Stimulated activated CD8-positive, alpha-beta memory T cell treated with anti-CD3 and anti-CD28 coated beads, Interleukin-12 subunit alpha, Interleukin-12 subunit beta, amount 100 ng/mL, for 1 hour (primary cell): ENCODE measurements at regions not wholly inside any gene's neighbourhood (a gene's known extent, or its start where the extent isn't known, plus 50 kb on each side); places are given as distances from the start of the nearest gene placed in this dataset.
"Not testable (repeated sequence)": the region's sequence is repeated elsewhere in the genome, so short reads cannot be mapped to it uniquely, and the experiment has no call there.

Experiments
- DNase-seq: peaks from one replicate; pipeline ENCODE4 v3.0.0-alpha.2; 2020; ENCODE audit warnings: low read depth

DNA sequence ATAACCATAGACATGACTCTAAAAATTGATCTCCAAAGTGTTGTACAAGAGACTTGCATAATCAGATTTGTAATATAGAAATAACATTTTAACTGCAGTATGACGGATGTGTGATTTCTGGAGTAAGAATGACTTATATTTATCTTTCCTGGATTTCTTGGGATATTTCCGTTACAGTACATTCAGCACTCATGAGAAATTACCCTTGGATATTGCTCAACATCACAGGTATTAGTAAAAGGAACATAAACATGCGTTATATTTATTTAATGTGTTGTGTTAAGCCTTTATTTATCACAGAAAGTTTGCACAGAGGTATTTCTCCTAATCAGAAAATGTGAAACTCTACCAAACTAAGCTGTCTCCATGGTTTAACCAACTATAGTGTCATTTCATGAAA is 1823.9 kb upstream of the C9orf72 start:
- no peak for DNase-seq

DNA sequence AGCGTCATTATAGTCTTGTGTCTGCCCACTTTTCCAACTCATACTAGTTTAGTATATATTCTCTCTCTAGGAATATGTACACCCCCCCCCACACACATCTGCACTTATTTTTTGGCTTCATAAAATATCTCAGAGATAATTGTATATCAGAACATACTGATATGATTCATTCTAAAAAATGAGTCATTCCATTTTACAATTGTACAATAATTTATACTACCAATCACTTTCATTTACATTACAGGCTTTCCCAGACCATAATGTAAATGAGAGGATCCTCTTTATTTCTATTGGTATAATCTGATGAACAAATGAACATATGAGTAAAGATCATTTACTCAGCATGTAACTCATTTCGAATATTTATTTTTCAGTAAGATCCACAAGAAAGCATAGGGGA is 1842.9 kb upstream of the C9orf72 start:
- no peak for DNase-seq

DNA sequence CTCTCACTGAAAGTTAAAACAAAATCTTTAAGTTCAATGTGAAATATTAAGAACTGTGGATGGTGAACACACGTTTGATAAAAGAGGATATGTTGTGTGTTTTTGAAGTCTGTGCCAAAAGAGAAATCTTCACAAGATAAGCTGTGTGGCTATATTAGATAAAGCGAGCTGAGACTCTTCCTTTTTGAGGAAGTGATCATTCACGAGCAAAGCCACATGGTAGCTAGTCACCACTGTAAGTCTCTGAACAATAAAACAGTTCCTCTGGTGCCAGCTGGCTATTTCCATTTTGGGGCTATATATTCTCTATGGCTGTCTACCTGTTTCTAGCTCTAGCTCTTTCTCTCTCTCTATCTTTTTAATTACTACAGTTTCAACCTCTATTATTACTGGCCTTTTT is 1849.2 kb upstream of the C9orf72 start:
- DNase-seq, result no peak

DNA sequence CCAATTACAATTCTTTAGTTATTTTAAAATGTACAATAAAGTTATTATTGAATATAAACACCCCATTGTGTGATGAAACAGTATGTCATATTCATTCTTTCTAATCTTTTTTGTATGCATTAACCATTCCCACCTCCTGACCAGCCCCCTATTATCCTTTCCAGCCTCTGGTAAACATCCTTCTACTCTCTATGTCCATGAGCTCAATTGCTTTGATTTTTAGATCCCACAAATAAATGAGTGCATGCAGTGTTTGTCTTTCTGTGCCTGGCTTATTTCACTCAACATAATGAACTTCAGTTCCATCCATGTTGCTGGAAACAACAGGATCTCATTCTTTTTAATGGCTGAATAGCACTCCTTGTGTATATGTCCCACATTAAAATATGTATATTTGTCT is 1858.9 kb upstream of the C9orf72 start:
- DNase-seq, result no peak

DNA sequence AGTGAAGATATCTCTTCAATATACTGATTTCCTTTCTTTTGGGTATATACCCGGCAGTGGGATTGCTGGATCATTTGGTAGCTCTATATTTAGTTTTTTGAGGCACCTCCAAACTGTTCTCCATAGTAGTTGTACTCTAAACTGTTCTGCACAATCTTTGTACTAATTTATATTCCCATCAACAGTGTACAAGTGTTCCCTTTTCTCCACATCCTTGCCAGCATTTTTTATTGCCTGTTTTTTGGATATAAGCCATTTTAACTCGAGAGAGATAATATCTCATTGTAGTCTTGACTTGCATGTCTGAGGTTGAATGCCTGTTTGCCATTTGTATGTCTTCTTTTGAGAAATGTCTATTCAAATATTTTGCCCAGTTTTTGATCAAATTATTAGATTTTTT is 1859.4 kb upstream of the C9orf72 start:
- DNase-seq, result not testable (repeated sequence)

DNA sequence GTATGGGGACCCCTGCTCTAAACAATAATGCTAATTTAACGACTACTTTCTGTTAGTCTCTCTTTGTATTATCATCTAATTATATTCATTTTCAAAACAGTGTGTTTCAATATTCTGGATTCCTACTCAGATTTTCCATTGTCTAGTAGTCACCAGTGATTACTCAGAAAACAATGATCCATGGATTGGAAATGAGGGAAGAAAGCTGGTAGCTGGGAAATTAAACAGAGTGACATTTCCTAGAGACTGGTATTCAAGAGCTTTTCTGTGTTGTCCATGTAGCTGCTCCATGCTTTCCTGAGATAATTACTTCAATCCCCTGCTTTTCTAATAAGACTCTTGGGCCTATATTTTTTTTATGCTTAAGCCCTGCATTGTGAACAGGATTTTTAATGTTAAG is 1862.1 kb upstream of the C9orf72 start:
- no peak for DNase-seq

DNA sequence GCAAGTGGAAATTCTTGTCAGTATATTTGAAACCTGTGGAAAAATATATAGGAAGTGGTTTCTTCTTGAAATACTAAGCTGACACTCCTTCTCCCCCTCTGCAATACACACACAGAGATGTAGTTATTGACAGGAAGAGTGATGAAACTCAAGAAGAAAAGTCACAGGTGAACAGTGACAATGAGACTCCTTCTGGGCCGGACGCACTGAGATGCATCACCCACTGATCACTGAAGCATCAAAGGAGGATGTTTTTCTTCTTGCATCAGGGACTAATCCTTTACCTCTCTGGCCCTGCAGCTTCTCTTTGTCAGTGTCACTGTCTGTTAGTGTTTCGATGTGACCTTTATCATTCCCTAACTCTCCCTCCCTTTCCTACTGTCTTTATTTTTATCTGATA is 1864.2 kb upstream of the C9orf72 start:
- no peak for DNase-seq

DNA sequence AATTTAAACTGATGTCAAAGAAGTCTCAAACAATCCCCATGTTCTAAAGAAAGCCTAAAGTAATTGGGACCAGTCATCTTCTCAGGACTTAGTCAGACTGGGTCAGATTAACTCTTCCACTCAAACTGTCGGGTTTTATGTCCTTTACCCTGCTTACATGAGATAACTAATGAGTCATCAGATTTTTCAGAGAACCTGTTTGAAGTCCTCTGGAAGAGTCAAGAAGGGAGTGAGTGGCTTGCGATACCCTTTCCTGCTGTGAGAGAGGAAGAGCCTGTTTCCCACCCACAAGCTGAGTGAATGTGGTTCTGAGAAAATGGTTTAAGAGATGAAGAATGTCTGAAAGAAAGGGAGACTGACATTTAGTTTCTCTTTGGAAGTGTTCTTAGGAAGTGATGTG is 1866.7 kb upstream of the C9orf72 start:
- no peak for DNase-seq

DNA sequence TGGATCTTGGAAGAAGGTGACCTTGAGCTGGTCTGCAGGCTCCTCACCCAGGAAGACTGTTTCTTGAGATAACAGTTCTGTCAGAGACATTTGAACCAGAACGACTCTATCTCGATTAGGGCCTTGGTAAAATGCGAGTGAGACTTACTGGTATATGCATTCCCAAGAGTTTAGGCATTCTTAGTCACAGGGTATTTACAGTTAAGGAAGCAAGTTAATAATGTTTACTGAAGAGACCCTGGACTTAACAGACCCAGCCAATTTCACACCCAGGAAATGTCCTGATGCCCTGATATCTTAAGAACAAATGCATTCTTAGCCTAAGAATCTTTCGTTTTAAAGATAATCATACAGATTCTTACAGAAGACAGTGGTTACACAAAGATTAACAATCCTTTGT is 1867.2 kb upstream of the C9orf72 start:
- no peak for DNase-seq

DNA sequence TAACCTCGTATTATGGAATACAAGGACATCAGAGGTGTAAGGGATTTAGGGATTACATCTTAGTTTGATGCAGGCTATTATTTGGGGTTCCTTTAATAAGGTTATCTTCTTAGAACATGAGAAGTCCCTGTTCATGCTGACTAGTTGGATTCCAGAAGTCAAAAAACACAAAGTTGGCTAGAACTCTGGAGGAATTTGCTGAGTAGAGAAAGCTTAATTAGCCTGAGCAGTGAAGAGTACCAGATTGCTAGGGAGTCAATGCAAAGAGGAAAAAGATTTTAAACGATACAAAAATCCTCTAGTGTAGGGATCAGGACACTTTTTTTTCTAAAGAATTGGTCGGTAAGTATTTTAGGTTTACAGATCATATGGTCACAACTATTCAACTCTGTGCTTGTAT is 1872.5 kb upstream of the C9orf72 start:
- DNase-seq, result no peak

DNA sequence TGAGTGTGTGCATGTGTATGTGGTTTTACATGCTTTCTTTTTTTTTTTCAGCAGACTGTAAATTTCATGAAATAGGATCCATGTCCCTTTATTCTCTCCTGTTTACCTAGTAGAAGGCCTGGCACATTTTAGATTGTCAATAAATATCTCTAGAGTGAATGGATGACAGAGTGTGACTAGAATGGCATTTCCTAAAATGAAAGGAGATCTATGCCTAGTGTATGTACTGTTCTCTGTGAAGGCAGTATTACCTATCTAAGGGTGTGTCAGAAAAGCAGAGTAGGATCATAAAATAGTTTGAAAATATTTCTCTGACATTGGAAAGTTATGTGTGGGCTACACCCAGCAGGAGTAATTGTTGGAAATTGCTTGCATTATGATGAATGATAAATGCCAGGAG is 1876.0 kb upstream of the C9orf72 start:
- no peak for DNase-seq

DNA sequence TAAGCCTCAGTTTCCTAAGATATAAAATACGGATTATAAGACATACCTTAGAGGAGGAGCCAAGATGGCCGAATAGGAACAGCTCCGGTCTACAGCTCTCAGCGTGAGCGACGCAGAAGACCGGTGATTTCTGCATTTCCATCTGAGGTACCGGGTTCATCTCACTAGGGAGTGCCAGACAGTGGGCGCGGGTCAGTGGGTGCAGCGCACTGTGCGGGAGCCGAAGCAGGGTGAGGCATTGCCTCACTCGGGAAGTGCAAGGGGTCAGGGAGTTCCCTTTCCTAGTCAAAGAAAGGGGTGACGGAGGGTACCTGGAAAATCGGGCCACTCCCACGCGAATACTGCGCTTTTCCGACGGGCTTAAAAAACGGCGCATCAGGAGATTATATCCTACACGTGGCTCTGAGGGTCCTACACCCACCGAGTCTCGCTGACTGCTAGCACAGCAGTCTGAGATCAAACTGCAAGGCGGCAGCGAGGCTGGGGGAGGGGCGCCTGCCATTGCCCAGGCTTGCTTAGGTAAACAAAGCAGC is 1877.1 kb upstream of the C9orf72 start:
- not testable (repeated sequence) for DNase-seq

DNA sequence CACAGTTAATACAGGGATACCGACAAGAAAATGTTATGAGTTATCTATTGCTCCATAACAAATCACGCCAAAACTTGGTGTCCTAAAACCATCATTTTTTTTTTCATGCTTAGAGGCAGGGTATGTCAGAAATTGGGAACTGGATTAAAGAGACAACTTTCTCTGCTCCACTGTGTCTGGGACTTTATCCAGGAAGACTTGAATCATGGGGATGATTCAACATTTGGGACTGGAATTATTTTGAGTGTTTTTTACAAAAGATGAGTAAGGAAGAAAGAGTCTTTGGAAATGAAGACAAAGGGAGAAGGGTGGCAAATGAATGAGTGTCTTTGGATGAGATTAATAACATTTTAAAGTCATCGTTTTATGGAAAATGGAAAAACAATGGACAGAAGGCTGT is 1883.7 kb upstream of the C9orf72 start:
- DNase-seq, result no peak

DNA sequence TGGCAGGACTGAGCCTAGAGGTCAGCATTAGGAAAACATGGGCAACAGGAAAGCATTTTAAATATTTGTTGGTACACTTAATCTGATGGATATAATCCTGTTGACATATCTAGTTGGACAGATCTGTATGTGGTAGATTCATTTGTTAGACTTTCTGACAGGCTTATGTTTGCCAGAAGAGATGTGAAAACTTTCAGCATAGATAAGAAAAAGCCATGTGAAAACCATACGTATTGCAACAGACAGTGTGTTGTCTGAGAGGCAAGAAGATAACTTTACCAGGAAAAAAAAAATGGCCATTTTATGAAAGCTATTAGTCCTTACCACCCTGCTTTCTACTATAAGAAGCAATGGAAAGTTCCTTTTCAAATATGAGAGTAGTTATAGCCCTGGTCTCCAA is 1902.2 kb upstream of the C9orf72 start:
- no peak for DNase-seq

DNA sequence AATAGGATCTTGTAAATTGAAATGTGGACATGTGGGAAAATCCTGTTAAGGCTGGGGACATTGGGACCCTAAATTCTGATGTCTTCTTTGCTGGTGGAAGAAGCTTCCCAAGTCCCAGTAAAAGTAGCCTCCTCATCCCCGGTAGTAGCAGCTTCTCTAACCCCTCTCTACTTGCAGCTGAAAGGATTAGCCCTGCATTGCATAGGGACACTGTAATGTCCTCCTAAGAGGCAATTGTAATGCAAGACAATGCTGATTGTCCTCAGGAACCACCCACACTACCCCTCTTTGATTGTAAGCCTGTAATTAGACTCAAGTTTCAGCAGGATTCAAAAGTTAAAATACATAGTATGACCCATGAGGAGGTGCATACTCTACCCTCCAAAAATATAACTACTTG is 1938.4 kb upstream of the C9orf72 start:
- no peak for DNase-seq

DNA sequence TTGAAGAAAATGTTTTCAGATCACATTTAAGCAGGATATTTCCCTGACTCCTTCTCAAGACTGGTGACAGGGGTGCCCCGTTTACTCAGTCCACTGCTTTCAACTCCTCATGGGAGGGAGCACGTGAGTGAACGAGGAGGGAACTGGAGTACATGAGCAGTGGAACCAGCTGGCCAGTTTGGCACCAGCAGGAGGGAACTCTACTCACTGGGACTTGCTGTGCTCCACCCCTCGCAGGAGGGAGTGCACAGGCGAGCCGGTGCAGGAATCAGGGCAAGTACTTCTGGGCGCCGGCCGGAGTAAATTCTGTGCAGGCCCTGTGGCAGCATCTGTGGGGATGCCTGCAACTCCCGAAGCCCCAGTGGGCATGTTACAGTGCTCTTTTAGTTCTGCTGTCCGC is 1941.1 kb upstream of the C9orf72 start:
- no peak for DNase-seq

DNA sequence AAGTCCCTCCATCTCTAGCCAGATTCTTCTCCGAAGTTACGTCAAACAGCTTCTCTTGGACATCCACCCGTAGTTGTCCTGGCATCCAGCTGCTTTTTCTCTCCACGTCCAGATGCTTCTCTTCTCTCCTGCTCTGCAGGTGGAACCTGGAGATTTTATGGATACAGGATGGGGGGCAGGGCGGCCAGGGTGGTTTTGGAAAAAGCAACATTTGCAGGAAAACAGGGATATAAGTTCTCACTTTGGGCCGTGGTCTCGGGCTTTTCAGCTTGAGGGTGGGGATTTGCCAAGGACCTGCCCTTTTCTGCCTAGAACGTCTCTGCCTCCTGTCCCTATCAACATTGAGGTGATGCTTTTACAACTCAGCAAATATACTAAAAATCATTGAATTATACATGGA is 1941.6 kb upstream of the C9orf72 start:
- no peak for DNase-seq

DNA sequence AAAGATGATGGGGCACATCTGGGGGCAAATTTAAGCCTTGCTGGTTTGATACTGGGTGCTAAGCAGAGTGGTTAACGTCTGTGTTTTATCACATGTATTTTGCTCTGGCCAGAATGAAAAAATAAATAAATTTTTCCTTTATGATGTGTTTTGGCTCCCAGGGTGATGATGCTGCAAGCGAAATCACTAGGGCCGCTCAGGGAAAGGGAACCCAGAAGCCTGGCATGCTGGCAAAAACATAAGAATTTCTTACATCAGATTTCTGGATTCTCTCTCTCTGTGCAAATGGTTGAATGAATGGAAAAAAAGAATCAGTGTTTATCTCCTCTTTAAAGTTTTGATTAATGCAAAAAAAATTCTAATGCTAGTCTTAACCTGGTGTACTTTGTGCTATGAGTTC is 1975.2 kb upstream of the C9orf72 start:
- no peak for DNase-seq

DNA sequence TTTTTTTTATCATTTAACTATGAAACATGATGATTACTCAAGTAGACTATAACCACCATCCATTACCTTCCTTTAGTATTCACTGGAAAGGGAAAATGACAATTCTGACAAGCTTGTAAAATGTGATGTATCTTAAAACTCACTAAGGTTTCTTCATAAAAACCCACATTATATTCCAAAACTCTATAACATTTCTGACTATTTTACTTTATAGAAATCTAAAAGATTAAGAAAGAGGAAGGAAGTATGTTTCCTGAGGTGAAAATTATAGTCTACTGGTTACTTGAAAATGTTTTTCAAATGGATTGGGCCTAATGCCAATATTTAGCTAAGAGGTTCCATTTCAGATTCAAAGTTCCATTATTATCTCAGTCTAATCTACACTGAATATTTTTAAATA is 1982.2 kb upstream of the C9orf72 start:
- DNase-seq, result no peak

DNA sequence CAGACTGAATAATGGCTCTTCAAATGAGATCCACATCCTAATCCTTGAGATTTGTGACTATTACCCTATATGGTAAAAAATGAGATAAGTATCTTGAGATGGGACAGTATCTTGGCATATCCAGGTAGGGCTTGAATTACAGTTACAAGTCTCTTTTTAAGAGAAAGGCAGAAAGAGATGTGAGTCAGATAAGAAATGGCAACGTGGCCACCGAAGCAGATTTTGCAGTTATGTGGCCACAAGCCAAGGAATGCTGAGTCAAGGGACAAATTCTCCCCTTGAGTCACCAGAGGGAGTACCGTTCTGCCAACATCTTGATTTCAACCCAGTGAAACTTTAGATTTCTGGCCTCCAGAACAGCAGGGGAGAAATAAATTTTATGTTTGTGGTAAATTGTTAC is 1983.0 kb upstream of the C9orf72 start:
- DNase-seq, result no peak

DNA sequence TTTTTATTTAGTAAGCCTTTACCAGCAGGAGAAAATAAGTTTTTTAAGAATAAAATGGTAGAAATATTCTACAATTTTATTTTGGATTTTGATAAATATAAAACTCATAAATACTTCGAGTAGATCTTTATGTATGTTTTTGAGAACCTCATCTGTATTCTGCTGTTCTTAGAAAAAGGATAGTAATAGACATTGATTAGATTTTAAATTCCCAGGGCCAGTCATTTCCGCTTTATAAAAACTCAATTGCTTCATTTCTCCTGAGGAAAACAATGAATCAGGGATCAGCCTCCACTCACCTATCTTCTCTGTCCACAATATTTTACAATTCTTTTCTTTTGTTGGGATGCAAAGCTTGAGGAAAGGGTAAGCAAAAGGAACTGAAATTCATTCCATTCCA is 1983.5 kb upstream of the C9orf72 start:
- no peak for DNase-seq

DNA sequence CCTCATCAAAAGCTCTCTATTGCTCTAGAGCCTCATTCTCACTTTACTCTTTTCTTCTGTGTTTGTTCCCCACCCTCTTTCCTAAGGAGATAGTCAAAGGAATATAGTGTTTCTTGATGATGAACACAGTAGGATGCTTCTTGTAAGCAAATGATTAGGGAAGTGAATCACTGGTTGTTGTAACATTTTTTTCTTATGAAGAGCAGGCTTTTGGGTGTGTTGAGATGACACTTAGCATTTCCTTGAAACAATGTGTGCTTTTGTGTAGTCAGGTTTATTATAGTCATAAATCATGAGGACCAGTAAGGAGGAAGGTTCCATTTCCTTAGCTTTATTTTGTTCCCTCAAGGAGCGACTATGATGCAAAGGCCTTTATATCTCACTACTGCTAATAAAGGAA is 1991.3 kb upstream of the C9orf72 start:
- no peak for DNase-seq

DNA sequence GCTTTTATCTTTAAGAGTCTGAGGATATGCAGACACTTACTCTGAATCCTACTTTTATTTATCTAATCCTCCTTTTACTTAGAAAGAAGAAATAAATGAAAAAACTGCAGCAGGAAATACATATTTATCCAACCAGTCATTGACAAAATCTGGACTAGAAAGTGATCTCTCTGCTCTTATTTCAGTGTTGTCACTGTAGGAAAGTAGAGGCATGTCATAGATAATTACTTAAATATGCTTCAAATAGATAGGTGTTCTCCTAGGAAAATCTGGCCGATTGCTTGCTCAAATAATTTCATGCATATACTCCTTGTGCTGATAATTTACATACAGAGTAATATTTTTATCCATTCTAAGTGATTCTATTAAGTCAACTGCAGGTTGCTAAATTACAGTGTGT is 2001.9 kb upstream of the C9orf72 start:
- DNase-seq, result no peak

DNA sequence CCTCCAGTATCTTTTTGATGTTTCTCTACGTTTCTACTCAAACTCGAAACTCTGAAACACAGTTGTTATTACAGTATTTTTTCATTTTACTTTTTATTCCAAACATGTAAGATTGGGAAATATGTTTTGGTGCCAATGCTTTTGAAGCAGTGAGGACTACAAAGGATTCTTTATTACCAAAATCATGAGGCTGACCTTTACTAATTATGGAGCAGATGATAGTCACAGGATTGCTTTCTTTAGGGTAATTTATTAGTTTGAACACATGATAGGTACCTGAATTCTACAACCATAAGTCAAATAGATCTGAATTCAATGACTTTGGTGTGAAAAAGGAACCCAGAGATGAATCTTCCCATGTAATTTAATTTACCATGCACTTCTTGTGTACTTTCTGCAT is 2015.1 kb upstream of the C9orf72 start:
- no peak for DNase-seq

DNA sequence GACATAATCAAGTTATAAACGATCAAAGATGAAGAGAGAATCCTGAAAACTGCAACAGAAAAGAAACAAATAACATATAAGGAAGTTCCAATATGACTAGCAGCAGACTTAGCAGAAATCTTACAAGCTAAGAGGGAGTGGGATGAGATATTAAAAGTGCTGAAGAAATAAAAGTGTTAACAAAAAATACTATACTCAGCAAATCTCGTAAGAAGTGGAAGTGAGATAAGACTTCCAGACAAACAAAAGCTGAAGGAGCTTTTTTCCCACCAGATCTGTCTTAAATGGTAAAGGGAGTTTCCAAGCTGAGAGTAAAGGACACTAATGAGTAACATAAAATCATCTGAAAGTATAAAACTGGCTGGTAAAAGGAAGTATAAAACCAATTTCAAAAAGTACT is 2036.0 kb upstream of the C9orf72 start:
- DNase-seq, result no peak
